ENCODE measurements at regions not wholly inside any gene's neighbourhood (a gene's known extent, or its start where the extent isn't known, plus 50 kb on each side); places are given as distances from the start of the nearest gene placed in this dataset.

DNA sequence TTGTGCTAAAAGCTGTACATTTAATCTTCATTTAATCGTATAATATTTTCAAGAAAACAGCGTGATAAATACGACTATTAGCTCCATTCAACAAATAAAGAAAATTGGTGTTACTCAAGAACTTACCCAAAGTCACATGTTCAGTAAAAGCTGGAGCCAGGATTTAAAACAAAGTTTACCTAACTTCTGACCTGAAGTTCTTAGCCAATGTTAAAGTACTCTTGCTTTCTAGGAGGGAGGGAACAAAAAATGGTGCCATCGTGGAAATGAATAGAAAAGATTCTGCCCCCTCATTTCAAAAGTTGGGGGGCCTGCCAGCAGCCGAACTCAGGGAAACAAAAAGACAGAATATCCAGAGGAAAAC, 395.8 kb downstream of the CD109 start:
- DNase-seq (ENCODE audit: low spot score) = no peak

GRCh38 chr6:74091136-74091793, 395.3 kb downstream of the CD109 start:
- DNase-seq (ENCODE audit: low spot score) = peak; percentile 54

DNA sequence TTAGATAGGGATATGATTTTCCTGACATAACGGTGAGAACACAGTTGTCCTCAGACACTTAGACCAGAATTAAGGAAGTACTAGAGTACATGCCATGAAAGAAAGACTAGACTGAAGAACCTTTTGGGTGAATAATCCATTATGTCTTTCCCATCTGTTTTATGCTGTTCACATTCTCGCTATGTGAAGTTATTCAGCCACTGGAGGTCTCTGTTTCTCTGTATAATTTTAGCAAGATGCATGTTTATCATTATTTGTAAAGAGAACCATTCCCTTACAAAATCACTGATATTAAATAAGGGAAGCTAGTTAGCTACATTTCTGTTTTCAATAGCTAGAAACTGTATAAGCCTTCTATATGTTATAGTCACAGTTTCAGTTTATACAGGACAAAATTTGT, 391.9 kb downstream of the CD109 start:
- peak; percentile 31 for DNase-seq (ENCODE audit: low spot score)

GRCh38 chr6:74075896-74076295, 379.9 kb downstream of the CD109 start:
- no peak for DNase-seq (ENCODE audit: low spot score)

GRCh38 chr6:74075323-74075722, 379.3 kb downstream of the CD109 start:
- no peak for DNase-seq (ENCODE audit: low spot score)

GRCh38 chr6:74074645-74075044, 378.6 kb downstream of the CD109 start:
- DNase-seq (ENCODE audit: low spot score) = no peak

DNA sequence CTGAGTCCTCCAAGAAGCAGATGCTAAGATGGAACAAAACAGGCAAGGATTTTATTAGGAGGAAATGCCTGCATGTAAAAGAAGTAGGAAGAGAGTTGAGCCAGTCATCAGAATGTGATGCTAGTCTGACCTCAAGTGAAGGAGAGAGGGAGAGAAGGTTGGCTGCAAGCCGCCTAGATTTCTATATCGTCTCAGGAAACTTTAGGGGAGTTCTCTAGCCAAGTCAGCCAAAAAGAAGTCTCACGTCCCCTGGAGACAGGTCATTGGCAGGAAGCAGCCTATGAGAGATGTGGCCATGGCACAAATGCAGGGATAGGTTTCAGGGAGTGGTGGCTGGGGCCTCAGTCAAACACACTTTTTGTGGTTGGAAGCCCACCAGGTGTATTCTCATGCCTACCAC, 378.0 kb downstream of the CD109 start:
- no peak for DNase-seq (ENCODE audit: low spot score)

DNA sequence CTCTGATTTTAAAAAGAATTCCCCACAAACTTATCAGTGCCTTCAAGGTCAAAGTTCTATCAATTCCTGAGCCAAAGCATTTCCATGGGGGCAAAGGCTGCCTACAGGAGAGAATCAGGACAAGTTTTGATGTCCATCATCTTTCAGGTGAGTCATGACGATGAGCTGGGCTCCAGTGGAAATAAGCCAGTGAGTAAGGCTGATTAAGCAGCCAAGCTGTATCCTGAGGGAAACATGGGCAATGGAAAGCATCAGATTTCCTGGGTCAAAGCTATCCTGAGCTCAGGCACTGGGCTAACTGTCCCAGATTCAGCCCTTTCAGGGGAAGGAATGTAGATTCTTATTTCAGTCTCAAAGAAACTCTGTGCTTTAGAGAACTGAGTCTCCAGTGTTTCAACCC, 377.4 kb downstream of the CD109 start:
- no peak for DNase-seq (ENCODE audit: low spot score)

DNA sequence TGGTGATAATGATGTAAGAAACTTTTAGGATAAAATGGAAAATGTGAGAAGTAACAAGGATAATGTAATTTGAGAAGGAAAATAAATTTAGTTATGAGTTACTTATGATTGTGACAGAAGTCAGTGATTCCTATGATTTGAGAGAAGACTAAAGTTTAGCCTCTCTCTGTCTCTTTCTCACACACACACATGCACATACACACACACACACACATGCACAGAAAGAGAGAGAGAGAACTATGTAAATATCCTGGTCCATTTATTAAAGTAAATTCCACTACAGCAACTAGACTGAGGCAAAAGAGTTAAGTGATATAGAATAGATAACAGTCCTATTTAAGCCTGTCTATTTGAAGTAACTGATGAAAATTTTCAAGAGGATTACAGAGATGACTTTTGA, 375.2 kb downstream of the CD109 start:
- no peak for DNase-seq (ENCODE audit: low spot score)

GRCh38 chr6:74070711-74071110, 374.7 kb downstream of the CD109 start:
- DNase-seq (ENCODE audit: low spot score) = no peak

GRCh38 chr6:74070091-74070490, 374.1 kb downstream of the CD109 start:
- DNase-seq (ENCODE audit: low spot score) = peak; percentile 51

DNA sequence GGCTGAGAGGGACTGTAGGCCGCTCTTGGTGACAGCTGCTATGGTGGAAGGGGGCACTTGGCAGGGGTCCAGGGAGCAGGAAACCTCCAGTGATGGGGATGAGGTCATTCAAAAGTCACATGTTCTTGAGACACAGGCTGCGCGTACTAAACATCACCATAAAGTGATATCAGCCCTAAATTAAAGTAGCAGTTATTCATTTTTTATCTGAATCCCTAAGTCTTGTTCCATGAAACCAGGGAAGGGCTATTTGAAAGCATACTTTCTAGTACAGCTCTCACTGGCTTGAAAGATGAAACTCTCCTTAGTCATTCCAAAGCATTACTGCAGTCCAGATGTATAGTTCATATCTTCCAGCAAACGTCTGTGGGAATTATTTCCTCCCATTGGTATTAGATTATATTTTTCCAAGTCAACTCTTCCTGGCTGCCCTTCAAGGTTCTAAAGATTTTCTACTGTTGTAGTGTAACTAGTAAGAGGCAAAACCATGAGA, 373.1 kb downstream of the CD109 start:
- peak; percentile 25 for DNase-seq (ENCODE audit: low spot score)

DNA sequence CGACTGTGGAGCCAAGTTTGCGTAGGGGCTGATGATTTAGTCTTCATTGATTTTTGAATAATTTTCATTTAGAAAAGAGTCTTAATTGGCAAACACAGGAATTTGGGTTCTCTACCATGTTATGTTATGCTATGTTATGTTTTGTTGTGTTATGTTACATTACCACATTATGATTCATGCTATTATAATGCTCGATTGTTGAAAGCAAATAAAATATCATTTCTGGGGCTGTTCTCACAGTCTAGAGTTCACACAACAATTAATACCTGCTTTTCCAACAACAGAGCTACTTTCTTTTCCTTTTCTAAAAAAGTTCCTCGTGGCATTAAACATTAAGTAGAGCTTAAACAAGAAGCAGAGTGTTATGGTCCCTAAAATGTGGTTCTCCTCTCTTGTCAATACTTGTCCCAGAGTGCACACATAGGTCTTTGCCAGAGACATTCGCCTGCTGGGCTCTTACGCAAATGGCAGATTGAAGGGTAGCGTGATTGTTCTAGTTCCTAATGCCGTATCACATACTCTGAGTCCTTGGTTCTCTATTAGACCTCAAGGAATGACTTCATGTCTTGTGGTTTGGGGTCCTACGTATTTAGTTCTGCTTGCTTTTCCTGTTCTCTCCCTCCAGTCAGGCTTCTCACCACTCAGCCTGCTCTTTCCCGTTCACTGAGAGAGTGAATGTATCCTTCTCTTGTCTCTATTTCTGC, 370.3 kb downstream of the CD109 start:
- DNase-seq (ENCODE audit: low spot score) = peak; percentile 55

DNA sequence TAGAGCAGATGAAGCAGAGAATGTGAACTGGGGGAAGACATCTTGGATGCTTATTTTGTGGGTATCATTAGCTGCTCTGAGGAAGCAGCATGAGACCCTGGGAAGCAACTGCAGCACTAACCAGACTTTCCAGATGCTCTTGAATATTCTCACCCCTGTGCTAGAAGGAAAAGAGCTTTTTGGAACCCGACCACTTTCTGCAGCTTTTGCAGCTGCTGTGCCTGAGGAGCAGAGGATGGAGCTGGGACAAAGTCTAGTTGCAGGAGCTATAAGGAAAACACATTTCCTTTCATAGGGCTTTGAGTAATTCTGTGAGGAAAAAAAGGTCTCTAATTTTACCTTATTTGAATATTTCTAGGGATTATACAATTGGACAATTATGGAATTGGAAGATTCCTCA, 369.7 kb downstream of the CD109 start:
- DNase-seq (ENCODE audit: low spot score) = no peak

- no peak for DNase-seq (ENCODE audit: low spot score)
These were observed 367.4 kb downstream of the CD109 start for GRCh38 chr6:74063391-74063790.

DNA sequence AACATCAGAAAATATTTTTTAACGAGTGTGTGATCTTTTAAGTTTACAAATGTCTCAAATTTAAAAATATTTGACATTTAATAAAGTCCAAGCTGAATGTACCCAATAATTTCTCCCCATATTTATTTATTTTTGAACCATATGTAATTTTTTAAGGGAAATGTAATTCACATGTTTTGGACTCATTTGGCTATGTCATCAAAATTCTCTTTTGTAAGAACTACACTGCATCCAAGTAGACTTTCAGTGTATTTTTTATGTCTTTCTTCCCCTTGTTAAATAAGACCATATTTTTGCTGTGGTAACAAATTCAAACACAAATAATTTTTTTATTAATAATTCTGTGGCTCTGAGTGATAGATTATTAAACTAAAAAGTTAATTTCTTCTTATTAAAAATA, 365.2 kb downstream of the CD109 start:
- DNase-seq (ENCODE audit: low spot score) = no peak

- DNase-seq (ENCODE audit: low spot score) = no peak
These were observed 364.4 kb downstream of the CD109 start for GRCh38 chr6:74060354-74060753.

DNA sequence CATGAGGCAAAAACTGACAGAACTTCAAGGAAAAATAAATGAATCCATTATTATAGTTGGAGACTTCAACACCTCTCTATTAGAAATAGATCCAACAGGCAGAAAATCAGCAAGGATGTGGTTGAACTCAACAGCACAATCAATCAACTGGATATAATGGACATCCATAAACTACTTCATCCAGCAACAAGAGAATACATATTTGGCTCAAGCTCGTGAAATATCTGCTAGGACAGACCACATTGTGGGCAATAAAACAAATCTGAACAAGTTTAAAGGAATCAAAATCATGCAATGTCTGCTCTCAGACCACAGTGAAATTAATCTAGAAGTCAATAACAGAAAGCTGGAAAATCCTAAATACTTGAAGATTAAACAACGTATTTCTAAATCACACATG, 362.6 kb downstream of the CD109 start:
- DNase-seq (ENCODE audit: low spot score) = no peak

DNA sequence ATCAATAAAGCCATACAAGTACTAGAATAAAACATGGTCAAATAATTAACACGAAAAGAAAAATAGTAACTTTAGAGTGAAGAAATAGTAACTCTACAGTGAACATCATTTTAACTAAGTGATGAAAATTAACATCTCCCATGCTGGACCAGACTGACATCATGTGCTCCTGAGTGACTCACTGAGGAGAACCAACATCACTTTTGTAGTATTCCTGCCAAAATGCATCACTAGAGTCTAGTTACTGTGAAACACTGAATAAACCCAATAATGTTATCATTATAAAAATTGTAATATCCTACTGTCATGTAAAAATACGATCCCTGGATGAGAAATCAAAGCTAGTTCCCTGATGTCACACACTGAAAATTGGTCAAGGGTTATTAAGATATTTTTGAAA, 361.3 kb downstream of the CD109 start:
- DNase-seq (ENCODE audit: low spot score) = no peak

DNA sequence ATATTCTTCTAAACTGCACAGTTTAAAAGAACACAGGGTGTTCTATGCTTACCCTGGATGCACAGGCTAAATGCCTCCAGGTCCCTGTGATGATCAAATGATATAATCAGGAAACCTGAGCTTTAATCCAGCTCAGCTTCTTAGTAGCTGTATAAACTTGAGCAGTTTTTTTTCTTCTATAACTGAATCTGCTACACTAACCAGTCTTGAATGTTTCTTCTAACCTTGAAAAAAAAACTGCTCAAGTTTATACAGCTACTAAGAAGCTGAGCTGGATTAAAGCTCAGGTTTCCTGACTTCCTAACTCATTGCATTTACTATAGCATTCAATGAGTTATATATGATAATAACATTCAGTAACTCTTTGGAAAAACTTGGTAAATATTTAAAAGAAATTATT, 358.2 kb downstream of the CD109 start:
- no peak for DNase-seq (ENCODE audit: low spot score)

DNA sequence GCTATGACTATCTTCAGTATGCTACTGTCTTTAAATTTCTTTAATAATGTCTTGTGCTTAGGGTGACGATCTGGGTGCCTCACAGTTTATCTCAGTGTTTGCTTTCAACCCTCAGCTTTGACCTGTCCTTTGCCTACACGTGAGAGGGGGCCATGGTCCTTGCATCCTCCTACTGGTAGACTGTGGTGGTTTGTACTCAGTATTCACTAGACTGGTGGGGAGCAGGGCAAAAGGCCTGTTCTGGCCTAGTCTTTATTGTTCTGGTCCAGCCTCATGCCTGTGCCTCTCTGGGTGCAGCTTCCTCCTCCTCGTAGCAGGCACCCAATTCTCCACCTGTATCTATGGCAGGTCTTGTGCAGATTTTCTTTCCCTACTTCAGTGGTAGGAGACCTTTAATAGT, 354.9 kb downstream of the CD109 start:
- no peak for DNase-seq (ENCODE audit: low spot score)

- no peak for DNase-seq (ENCODE audit: low spot score)
These were observed 352.4 kb downstream of the CD109 start for GRCh38 chr6:74048387-74048786.

- no peak for DNase-seq (ENCODE audit: low spot score)
These were observed 348.6 kb downstream of the CD109 start for GRCh38 chr6:74044417-74045096.
